Activated T-cell treated with anti-CD3 and anti-CD28 coated beads, Interleukin-2, amount 50 U/mL, for 48 hours (primary cell): ENCODE measurements at regions not wholly inside any gene's neighbourhood (a gene's known extent, or its start where the extent isn't known, plus 50 kb on each side); places are given as distances from the start of the nearest gene placed in this dataset.
"Not testable (repeated sequence)": the region's sequence is repeated elsewhere in the genome, so short reads cannot be mapped to it uniquely, and the experiment has no call there.

Experiments
- DNase-seq, 2 experiments: peaks; one replicate each; pipeline ENCODE4 v3.0.0-alpha.2; 2020

GRCh38 chr2:212766921-212767320 is 228.3 kb upstream of the ERBB4 start:
- DNase-seq: no peak

GRCh38 chr2:212752730-212753351 is 214.2 kb upstream of the ERBB4 start:
- no peak for DNase-seq

GRCh38 chr2:212745359-212745758 is 206.8 kb upstream of the ERBB4 start:
- no peak for DNase-seq

- DNase-seq: no peak
Measured at GRCh38 chr2:212737392-212738172, 199.0 kb upstream of the ERBB4 start.

GRCh38 chr2:212736385-212736726 is 197.8 kb upstream of the ERBB4 start:
- no peak for DNase-seq

GRCh38 chr2:212733273-212733672 is 194.7 kb upstream of the ERBB4 start:
- no peak for DNase-seq

- no peak for DNase-seq
Measured at GRCh38 chr2:212732860-212733259, 194.3 kb upstream of the ERBB4 start.

- no peak for DNase-seq
Measured at GRCh38 chr2:212730994-212731393, 192.4 kb upstream of the ERBB4 start.

- DNase-seq: no peak
Measured at GRCh38 chr2:212728717-212729116, 190.1 kb upstream of the ERBB4 start.

- no peak for DNase-seq
Measured at GRCh38 chr2:212727751-212728150, 189.1 kb upstream of the ERBB4 start.

GRCh38 chr2:212726403-212726802 is 187.8 kb upstream of the ERBB4 start:
- DNase-seq: no peak

- DNase-seq: no peak
Measured at GRCh38 chr2:212725180-212725579, 186.6 kb upstream of the ERBB4 start.

- no peak for DNase-seq
Measured at GRCh38 chr2:212723226-212723625, 184.6 kb upstream of the ERBB4 start.

GRCh38 chr2:212722046-212722445 is 183.4 kb upstream of the ERBB4 start:
- no peak for DNase-seq

GRCh38 chr2:212721026-212721451 is 182.4 kb upstream of the ERBB4 start:
- DNase-seq: no peak

- not testable (repeated sequence) for DNase-seq
Measured at GRCh38 chr2:212715411-212715810, 176.8 kb upstream of the ERBB4 start.

- DNase-seq: no peak
Measured at GRCh38 chr2:212713681-212714080, 175.1 kb upstream of the ERBB4 start.

GRCh38 chr2:212712991-212713390 is 174.4 kb upstream of the ERBB4 start:
- DNase-seq: no peak

GRCh38 chr2:212712466-212712865 is 173.9 kb upstream of the ERBB4 start:
- DNase-seq: no peak

- DNase-seq: no peak
Measured at GRCh38 chr2:212711856-212712255, 173.3 kb upstream of the ERBB4 start.

GRCh38 chr2:212709280-212709679 is 170.7 kb upstream of the ERBB4 start:
- no peak for DNase-seq

- DNase-seq: no peak
Measured at GRCh38 chr2:212708355-212708754, 169.8 kb upstream of the ERBB4 start.

GRCh38 chr2:212695426-212695825 is 156.8 kb upstream of the ERBB4 start:
- DNase-seq: no peak

GRCh38 chr2:212694398-212694797 is 155.8 kb upstream of the ERBB4 start:
- no peak for DNase-seq

- DNase-seq: no peak
Measured at GRCh38 chr2:212692466-212692865, 153.9 kb upstream of the ERBB4 start.
